ENCODE measurements at regions not wholly inside any gene's neighbourhood (a gene's known extent, or its start where the extent isn't known, plus 50 kb on each side); places are given as distances from the start of the nearest gene placed in this dataset.

- H3K4me3 ChIP-seq = no peak overlapping the region
- H3K27ac ChIP-seq = no peak overlapping the region
- no peak for DNase-seq (ENCODE audit: low spot score)
- no peak for TF ChIP-seq CTCF (IDR thresholded peaks at IDR 0.05)
Observed at GRCh38 chr3:59559721-59560435, 510.1 kb upstream of the CFAP20DC start.

- TF ChIP-seq CTCF (IDR thresholded peaks at IDR 0.05) = no peak
- H3K27ac ChIP-seq = no peak overlapping the region
- no peak for DNase-seq (ENCODE audit: low spot score)
- no peak overlapping the region for H3K4me3 ChIP-seq
Observed at GRCh38 chr3:59558906-59559720, 509.3 kb upstream of the CFAP20DC start.

- Histone ChIP-seq H3K27ac (no peak overlapping the region), H3K4me3 (no peak overlapping the region)
- no peak for TF ChIP-seq CTCF (IDR thresholded peaks at IDR 0.05)
- no peak for DNase-seq (ENCODE audit: low spot score)
Observed at GRCh38 chr3:59555593-59556315, 505.9 kb upstream of the CFAP20DC start.

GRCh38 chr3:59553076-59553475, 503.3 kb upstream of the CFAP20DC start:
- no peak overlapping the region for H3K27ac ChIP-seq
- no peak for TF ChIP-seq CTCF (IDR thresholded peaks at IDR 0.05)

GRCh38 chr3:59551834-59552233, 502.0 kb upstream of the CFAP20DC start:
- Histone ChIP-seq H3K4me3 (no peak overlapping the region), H3K27ac (no peak overlapping the region)
- no peak for TF ChIP-seq CTCF (IDR thresholded peaks at IDR 0.05)
- DNase-seq (ENCODE audit: low spot score) = no peak

More at GRCh38 chr3:59553076-59553475, 503.3 kb upstream of the CFAP20DC start:
- DNase-seq (ENCODE audit: low spot score) = no peak
- H3K4me3 ChIP-seq = no peak overlapping the region

GRCh38 chr3:59549962-59550361, 500.1 kb upstream of the CFAP20DC start:
- DNase-seq (ENCODE audit: low spot score) = no peak
- no peak for TF ChIP-seq CTCF (IDR thresholded peaks at IDR 0.05)
- Histone ChIP-seq H3K4me3 (no peak overlapping the region), H3K27ac (no peak overlapping the region)
